Skeletal muscle cell (primary cell): ENCODE measurements at regions not wholly inside any gene's neighbourhood (a gene's known extent, or its start where the extent isn't known, plus 50 kb on each side); places are given as distances from the start of the nearest gene placed in this dataset.
A peak's percentile ranks its signal among the peaks of the same experiment; 100 is the strongest.

ENCODE experiments used
- DNase-seq: peaks from one replicate; pipeline ENCODE4 v3.0.0-alpha.2; 2010; ENCODE audit warnings: low read depth
- H3K4me3 ChIP-seq: 2 replicates; pipeline ENCODE4 v1.5.1; 2011; ENCODE audit warnings: low read depth, mild to moderate bottlenecking, control low read depth, low read length, moderate library complexity

DNA sequence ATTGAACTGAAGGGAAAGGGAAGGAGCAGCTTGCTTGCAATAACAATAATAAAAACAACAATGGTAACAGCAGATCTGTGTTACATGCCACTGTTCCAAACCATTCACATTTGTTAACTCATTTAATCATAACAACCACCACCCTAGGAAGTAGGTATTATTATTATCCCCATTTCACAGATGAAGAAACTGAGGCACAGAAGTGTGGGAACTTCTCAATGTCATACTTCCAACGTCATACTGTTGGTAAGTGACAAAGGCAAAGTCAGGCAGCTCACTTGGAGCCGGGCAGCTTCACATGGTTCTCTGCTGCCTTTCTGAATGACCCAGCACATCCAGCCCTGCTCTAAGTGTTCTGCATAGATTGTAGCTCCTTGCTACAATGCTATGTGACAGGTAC is 72.6 kb downstream of the FOXD1 start:
- no peak overlapping the region for H3K4me3 ChIP-seq
- no peak for DNase-seq

DNA sequence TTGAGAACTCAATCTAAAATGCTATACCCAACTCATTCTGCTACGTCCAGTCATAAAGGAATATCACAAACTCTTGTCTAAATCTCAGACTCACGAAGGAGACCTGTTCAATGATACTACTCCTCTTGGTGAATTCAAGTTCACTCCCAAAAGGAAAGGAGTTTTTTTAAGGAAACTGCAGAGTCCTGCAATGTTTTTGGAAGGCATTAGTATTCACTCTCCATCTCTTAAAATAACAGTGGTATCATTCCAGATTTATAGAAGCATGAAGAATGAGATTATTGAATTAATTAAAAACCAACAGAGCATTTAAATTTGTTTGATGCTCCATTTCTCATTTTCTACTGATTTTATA is 73.4 kb downstream of the FOXD1 start:
- no peak for DNase-seq
- no peak overlapping the region for H3K4me3 ChIP-seq

DNA sequence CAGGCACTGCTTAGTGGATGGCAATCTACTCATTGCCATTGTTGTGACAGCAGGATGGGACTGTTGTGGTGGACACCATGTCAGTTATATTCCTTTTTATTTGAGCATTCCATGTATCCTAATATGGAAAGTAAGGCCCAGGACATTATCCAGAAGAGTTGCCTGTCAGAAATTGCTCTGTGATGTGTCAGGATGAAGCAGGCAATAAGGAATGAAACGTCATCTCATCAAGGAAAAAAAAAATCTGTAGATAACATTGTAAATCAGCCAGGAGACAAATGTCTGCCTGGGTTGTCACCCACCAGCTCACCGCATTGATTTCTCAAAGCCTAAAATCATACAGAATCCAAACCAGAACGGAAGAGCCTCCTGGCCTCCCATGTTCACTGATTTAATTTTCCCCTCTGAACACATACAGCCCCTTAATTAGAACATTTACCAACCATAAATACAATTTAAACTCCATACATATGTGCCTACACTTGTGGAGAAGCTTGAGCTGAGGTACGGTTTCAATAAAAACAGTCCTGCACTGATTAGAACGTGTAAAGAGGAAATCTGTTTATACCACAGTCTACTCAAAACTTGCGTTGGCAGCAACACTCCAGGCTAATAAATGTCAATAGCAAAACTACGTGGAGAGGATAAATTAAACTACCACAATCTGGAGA is 73.9 kb downstream of the FOXD1 start:
- DNase-seq: no peak
- H3K4me3 ChIP-seq: no peak overlapping the region

DNA sequence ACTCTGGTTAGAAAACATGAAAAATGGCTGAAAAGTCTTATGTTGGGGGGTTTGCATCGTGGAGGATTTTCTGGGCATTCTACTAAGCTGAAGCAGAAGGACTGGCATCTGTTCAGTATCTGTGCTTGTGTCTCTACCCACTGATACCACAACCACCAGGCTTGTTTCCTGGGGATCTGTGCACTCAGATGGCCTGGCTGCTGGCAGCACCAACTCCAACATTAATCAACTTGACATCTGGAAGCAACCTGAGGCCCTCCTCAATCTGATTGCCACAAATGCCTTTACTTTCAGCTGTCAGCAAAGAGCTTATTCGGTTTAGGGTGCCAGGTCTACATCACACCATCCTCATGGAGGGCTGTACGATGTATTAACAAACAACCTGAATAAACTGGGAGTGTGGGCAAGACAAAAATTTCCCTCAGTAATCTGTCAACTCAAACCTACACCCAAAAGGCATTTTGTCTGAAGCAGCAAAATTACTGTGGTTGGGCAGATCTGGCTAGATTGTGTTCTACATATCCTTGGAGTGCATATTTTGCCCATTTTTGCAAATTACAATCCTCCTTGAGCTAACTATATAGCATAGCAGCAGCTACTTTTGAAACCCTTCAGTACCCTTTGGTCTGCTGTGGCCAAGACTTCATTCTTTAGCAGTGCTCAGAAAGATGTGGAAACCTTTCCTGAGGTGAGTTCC is 74.6 kb downstream of the FOXD1 start:
- no peak overlapping the region for H3K4me3 ChIP-seq
- no peak for DNase-seq

DNA sequence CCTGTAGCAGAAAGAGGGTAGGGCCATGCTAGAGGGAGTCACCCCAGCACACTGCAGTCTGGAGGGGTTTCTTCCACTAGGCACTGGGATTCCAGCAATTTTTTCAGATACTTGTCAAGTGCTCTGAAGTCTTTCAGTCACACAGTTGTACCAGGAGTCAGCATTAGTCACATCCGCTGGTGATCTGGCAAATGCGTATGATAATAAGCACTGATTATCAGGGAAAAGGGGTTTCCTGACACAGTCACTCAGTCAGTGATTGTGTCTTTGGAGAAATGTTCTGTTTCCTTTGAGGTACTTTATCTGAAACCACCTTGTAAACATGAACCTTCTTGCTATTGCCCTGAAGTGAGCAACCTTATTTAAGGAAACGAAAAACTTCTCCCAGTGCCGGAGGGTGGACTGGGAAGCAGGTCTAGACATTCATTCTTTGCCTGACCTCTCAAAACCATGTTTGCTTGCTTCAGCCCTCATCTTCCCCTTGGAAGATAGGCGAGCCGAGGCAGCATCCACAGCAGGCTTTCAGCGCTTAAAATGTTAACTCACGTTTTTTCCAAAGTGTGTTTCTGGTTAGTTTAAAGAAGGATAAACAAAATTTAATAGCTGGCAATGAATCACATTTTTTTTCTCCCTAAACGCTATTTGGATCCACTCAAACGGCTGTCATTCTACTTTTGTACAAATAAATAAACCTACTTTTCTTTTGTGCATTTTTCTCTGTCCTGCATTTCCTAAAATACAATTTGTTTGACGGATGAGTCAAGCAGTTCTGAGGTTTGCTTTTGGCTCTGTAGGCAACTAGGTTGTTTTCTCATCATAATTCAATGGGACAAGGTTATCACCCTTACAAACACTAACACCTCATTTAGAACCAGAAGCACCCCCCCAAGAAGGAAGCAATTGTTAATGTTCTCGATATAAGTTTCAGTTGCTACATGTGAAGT is 77.7 kb downstream of the FOXD1 start:
- peak overlapping the region; percentile 8 for H3K4me3 ChIP-seq
- DNase-seq: peak; percentile 89

DNA sequence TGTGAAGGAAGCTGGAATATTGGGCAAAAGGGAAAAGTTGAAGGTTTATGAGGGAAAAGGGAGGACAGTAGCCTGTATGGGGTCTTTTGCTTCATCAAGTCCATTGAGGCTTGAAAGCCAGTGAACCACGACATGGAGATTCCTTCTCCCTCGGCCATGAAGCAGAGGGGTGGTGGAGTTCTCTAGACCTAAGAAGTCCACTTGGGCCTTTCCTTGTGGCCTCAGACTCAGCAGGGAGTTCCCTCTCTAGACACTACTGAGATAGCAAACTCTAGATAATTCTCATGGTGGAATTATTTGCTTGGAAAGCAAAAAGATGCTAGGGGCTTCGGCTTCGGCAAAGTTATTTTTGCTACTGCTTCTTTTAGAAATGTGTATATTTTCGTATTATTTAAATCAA is 78.5 kb downstream of the FOXD1 start:
- no peak for DNase-seq
- no peak overlapping the region for H3K4me3 ChIP-seq

DNA sequence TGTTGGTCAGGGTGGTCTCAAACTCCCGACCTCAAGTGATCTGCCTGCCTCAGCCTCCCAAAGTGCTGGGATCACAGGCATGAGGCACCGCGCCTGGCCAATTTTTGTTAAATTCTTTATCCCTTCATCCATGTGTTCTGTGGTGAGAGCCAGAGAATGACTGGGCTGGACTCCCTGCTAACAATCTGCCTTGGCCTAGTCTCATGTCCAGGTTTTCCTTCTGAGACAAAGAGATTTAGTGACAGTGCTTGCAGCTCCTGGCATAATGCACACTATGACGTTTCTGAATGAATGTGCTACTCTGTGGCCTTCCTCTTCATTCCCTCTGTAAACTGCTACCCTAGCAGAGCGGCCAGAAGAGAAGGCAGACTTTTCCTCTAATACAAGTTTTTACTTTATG is 79.3 kb downstream of the FOXD1 start:
- no peak for DNase-seq
- no peak overlapping the region for H3K4me3 ChIP-seq

DNA sequence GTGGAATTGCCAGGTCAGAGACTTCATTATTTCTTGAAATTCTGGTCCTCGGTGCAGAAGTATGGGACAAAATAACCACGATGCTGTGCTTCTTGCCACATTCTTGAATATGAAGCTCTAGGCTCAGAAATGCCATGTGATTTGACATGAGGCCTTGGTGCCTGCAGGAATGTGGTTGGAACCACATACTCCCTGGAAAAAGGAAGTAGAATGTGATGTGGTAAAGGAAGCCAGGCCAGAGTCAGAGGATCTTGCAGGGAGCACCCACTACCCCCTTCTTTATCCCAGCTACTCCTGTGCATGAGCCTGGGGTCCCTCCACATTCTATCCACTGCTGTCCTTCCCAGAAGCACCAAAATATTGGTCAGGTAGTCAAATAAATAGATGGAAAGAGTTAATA is 80.9 kb downstream of the FOXD1 start:
- DNase-seq: no peak
- no peak overlapping the region for H3K4me3 ChIP-seq

DNA sequence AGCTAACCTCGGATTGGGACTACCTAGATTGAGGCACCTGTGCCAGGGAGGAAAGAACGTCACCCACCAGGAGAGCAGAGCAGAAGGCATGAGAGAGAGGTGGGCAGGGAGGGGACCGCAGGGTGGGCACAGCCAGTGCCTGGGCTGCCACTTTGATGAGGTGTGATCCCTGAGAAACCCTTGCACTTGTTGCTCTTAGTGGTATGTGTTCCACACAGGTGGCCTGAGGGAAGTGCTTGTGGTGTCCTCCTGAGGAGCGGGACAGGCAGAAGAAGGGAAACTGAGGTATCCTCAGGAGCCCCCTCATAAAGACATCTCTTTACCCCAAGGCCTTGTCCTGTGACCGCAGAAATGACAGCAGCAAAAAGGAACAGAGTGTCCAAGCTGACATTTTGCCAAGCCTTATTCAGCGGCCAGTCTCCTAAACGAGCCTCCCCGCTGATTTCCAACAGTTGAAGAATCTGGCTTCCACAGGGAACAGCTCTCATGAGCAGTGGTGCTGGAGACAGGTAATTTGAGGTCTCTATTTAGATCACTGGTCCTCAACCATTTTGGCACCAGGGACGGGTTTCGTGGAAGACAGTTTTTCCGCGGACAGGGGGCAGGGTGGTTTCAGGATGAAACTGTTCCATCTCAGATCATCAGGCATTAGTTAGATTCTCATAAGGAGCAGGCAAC is 82.4 kb downstream of the FOXD1 start:
- no peak for DNase-seq
- no peak overlapping the region for H3K4me3 ChIP-seq

DNA sequence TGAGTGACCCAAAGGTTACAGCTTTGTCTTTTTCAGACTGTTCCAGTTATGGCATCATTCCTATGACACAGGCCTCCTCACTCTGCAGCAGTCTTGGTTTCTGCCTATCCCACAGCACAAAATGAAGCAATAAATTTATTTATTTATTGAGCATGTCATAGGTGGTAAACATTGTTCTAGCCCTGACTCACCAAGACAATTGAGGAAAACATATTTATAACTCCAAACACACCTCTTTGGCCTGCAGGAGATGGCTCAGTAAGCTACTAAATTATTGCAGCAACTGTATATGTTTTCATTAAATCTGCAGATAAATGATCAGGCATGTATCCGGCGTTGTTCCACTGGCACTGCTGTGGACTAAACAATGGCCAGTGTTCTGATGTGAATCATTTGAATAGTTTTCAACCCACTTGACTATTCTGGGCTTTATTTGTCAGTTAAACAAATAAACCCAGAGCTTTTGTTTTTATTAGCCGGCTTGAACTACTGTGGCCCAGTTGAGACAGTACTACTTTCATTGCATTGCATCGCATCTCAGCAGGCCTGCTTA is 83.2 kb downstream of the FOXD1 start:
- DNase-seq: peak; percentile 65

DNA sequence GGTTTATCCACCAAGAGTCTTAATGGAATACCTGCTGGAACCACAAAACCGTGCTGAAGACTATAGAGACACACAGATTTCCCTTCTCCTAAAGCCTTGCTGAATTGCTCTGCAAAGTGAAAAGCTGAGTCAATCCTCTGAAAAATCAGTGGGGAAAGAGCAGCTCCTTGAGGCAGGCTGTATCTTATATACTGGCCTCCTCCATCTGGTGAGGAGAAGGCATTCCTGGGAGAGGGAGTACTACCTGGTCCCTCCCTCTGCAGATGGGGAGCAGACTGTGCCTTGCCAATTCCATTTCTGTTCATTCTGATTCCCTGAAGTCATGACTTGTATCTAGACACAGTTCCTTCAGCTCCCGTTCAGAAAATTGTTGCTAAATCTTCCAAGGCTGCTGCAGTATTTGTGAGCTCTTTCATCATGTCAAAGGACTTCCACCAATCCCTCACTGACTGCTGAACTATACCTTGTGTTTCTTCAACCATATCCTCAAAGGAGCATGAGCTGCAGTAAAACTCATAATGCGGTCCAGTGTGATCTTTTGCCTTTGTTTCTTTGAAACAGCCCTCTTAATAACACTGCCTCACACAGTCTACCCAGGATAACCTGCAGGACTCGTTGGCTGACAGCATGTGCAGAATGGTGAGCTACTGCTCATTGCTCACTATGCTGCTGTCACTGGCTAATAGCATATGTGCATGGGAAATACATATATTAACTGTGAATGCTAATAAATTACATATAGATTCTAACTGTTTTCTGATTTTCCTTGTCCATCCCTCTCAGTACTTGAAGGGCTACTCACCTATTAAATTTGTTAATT is 84.5 kb downstream of the FOXD1 start:
- DNase-seq: peak; percentile 78
- H3K4me3 ChIP-seq: no peak overlapping the region

More for the DNA sequence above, 83.2 kb downstream of the FOXD1 start:
- no peak overlapping the region for H3K4me3 ChIP-seq

DNA sequence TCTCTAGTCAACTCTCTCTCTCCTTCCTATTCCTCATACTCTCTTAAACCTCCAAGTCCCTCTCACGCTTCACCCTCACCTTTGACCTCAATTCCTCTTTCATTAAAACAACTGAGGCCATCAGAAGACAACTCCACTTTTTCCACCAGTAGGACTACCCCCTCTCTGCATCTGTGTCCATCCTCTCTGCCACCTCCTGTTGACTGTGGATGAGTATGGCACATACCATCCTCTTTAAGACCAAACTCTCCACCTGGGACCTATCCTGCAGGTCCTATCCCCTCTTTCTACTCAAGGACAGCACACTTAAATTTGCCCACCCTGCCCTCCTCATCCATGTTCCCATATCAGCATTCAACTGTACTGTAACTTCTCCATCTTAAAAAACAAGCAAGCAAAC is 89.2 kb downstream of the FOXD1 start:
- DNase-seq: no peak
- no peak overlapping the region for H3K4me3 ChIP-seq

DNA sequence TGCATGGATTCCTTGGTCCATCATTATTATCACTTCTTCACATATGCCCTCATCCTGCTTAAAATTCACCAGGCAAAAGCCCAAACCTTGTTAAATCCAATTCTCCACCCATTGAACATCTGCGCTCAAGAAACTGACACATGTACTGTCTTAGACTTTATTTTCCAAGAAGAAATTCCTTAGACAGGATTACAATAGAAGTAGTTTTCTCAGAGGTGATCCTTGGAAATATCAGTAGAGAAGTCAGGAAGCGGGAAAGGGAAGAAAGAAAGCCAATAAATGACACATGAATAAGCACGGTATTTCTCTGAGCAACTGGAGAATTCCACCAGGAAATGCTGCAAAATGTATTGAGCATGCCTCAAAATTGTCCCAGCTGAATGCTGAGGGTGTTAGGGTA is 90.2 kb downstream of the FOXD1 start:
- no peak for DNase-seq

DNA sequence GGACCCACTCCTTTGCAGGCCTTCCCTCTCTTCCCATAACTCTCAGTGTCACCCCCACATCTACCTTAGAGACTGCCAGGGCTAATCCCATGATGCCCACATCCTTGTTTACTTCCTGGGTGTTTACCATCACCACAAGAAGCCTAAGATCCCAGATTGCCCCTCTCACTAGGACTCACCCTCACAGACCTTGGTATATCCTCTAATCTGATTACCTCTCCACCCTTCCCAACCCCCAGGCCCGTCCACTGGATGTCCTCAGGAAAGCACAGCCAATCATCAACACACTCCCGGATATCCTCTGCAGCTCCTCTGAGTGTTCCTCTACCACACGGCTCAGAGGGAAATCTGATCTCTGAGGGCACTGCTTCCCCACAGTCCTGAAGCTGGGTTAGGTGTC is 91.0 kb downstream of the FOXD1 start:
- H3K4me3 ChIP-seq: no peak overlapping the region
- no peak for DNase-seq

More for the DNA sequence above, 90.2 kb downstream of the FOXD1 start:
- no peak overlapping the region for H3K4me3 ChIP-seq

DNA sequence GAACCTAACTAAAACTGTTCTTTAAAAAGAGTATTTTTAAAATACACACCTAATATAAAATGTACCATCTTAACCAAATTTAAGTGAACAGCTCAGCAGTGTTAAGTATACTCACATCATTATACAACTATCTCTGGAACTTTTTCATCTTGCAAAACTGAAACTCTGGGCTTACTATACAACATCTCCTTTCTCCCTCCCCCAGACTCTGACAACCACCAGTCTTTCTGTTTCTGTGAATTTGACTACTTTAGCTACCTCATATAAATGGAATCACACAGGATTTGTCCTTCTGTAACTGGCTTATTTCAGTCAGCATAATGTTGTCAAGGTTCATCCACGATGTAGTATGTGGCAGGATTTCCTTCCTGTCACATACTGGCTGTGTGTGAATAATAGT is 93.5 kb downstream of the FOXD1 start:
- DNase-seq: no peak

DNA sequence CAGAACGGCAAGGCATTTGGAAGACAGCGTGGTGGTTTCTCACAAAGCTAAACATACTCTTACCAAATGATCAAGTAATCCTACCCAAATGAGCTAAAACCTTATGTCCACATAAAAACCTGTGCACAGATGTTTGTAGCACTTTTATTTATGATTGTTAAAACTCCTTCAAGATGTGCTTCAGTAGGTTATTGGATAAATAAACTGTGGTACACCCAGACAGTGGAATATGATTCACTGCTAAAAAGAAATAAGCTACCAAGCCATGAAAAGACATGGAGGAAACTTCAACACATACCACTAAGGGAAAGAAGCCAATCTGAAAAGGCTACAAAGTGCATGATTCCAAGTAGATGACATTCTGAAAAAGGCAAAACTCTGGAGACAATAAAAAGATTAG is 94.2 kb downstream of the FOXD1 start:
- DNase-seq: no peak
- H3K4me3 ChIP-seq: no peak overlapping the region

More for the DNA sequence above, 93.5 kb downstream of the FOXD1 start:
- no peak overlapping the region for H3K4me3 ChIP-seq

DNA sequence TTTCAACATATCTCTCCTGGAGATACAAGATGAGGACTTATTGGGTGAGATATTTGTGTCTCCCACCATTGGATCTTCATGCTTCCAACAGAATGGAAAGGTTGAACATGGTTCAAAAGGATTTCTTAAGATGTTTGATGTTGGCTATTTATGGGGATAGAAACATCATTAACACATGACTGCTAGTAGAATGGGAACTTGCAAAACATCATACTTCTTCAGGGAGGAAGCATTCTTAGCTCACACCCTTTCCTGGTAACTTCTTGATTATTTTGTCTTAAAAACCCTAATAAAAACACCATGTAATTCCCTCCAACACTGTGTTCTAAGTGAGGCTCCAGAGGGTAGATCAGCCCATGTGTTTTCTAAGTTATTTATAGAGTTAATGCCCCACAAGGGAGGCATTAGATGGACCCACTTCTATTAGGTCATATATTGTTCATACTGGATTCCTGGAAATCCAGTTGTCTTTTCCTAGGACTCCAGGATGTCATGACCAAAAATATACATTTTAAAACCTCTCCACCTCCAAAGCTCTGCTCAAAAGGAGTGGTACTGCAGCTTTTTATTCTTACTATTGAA is 95.8 kb downstream of the FOXD1 start:
- no peak overlapping the region for H3K4me3 ChIP-seq
- DNase-seq: no peak

DNA sequence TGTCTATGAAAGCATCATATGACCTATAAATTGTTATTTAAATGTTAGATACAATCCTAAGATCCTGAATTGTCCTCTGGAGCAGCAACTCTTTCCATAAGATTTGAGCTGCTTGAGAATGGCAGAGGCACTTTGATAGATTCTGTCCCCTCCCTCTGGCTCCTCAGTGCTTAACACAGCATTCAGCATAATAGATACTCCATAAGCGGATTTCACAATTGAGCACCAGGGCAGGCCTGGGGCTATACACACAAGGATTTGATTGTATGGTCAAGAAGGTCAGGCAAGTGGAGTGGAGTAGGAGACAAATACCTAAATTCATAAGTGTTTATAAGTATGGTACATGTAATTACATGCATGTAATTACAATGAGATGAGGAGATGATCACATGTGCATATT is 96.3 kb downstream of the FOXD1 start:
- no peak for DNase-seq
- no peak overlapping the region for H3K4me3 ChIP-seq
